Ramos (cell line): ENCODE measurements at regions not wholly inside any gene's neighbourhood (a gene's known extent, or its start where the extent isn't known, plus 50 kb on each side); places are given as distances from the start of the nearest gene placed in this dataset.

ENCODE experiments used
- in situ Hi-C: fragments of 300-500 bp; cut with MboI; formaldehyde crosslinking; loops from one replicate; pipeline ENCODE4 v1.14.3; 2022; ENCODE audit warnings: low sequenced_read_pairs; ENCODE audit not compliant: unreplicated experiment

GRCh38 chr5:109917154-109917546 lies 227.4 kb downstream of the MAN2A1 start:
- in situ Hi-C loops: no loop called here

- in situ Hi-C loops: no loop called here
Observed at GRCh38 chr5:109917966-109918365, 228.2 kb downstream of the MAN2A1 start.

GRCh38 chr5:109920736-109921135 lies 231.0 kb downstream of the MAN2A1 start:
- in situ Hi-C loops: loop anchor here (10.0 kb wide), 1 partner anchor 226 kb away; no protein-coding TSS in a partner anchor

- in situ Hi-C loops: loop anchor here (10.0 kb wide), 1 partner anchor 227 kb away; no protein-coding TSS in a partner anchor
Observed at GRCh38 chr5:109921735-109922380, 232.1 kb downstream of the MAN2A1 start.

GRCh38 chr5:109922381-109922995 lies 232.8 kb downstream of the MAN2A1 start:
- in situ Hi-C loops: loop anchor here (10.0 kb wide), 1 partner anchor 228 kb away; no protein-coding TSS in a partner anchor

GRCh38 chr5:109923205-109923604 lies 233.5 kb downstream of the MAN2A1 start:
- in situ Hi-C loops: loop anchor here (10.0 kb wide), 1 partner anchor 228 kb away; no protein-coding TSS in a partner anchor

GRCh38 chr5:109924237-109925107 lies 234.7 kb downstream of the MAN2A1 start:
- in situ Hi-C loops: loop anchor here (10.0 kb wide), 1 partner anchor 230 kb away; no protein-coding TSS in a partner anchor

- in situ Hi-C loops: loop anchor here (10.0 kb wide), 1 partner anchor 233 kb away; no protein-coding TSS in a partner anchor
Observed at GRCh38 chr5:109927639-109928038, 237.9 kb downstream of the MAN2A1 start.

- in situ Hi-C loops: loop anchor here (10.0 kb wide), 1 partner anchor 233 kb away; no protein-coding TSS in a partner anchor
Observed at GRCh38 chr5:109928046-109928445, 238.3 kb downstream of the MAN2A1 start.

- in situ Hi-C loops: loop anchor here (10.0 kb wide), 1 partner anchor 234 kb away; no protein-coding TSS in a partner anchor
Observed at GRCh38 chr5:109928811-109929210, 239.1 kb downstream of the MAN2A1 start.

- in situ Hi-C loops: loop anchor here (10.0 kb wide), 1 partner anchor 235 kb away; no protein-coding TSS in a partner anchor
Observed at GRCh38 chr5:109929376-109929775, 239.6 kb downstream of the MAN2A1 start.

- in situ Hi-C loops: loop anchor here (10.0 kb wide), 1 partner anchor 235 kb away; no protein-coding TSS in a partner anchor
Observed at GRCh38 chr5:109929911-109930310, 240.2 kb downstream of the MAN2A1 start.

- in situ Hi-C loops: no loop called here
Observed at GRCh38 chr5:109931049-109931780, 241.5 kb downstream of the MAN2A1 start.

GRCh38 chr5:109935833-109936490 lies 246.2 kb downstream of the MAN2A1 start:
- in situ Hi-C loops: no loop called here

GRCh38 chr5:109936996-109937395 lies 247.3 kb downstream of the MAN2A1 start:
- in situ Hi-C loops: no loop called here

GRCh38 chr5:109937951-109938350 lies 248.2 kb downstream of the MAN2A1 start:
- in situ Hi-C loops: no loop called here

GRCh38 chr5:109938453-109938852 lies 248.7 kb downstream of the MAN2A1 start:
- in situ Hi-C loops: no loop called here

- in situ Hi-C loops: no loop called here
Observed at GRCh38 chr5:109939116-109939682, 249.5 kb downstream of the MAN2A1 start.

- in situ Hi-C loops: no loop called here
Observed at GRCh38 chr5:109942646-109943045, 252.9 kb downstream of the MAN2A1 start.
